Panc1 (cell line): ENCODE measurements at regions not wholly inside any gene's neighbourhood (a gene's known extent, or its start where the extent isn't known, plus 50 kb on each side); places are given as distances from the start of the nearest gene placed in this dataset.

Experiments used
- POLR2AphosphoS5 ChIP-seq: IDR thresholded peaks from 2 replicates; pipeline ENCODE4 v1.6.1; 2012; ENCODE audit warnings: mild to moderate bottlenecking, low read depth, low read length, moderate library complexity
- TF ChIP-seq, protein P1 (sequence below): fragments of 450-650 bp; IDR thresholded peaks from 2 replicates; pipeline ENCODE4 v1.5.1; 2017; ENCODE audit warnings: mild to moderate bottlenecking

DNA sequence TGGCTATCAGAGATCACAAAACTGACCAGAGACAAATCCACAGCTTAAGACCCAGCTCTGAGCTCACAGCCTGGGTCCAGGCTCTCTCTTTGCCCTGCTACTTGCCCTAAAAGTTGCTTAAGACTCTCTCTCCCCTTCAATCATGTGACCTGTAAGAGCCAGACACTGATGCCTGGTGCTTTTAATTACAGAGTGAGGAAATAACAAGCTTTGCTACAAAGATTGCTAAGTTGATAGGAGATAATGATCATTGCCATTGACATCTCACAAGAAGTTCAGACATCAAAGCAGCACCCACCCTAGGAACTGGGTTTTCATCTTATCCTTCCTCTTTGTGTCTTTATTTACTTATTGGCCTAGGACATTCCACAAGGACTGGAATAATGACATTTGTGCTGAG lies 125.9 kb upstream of the CD93 start:
- TF ChIP-seq, protein P1, sequence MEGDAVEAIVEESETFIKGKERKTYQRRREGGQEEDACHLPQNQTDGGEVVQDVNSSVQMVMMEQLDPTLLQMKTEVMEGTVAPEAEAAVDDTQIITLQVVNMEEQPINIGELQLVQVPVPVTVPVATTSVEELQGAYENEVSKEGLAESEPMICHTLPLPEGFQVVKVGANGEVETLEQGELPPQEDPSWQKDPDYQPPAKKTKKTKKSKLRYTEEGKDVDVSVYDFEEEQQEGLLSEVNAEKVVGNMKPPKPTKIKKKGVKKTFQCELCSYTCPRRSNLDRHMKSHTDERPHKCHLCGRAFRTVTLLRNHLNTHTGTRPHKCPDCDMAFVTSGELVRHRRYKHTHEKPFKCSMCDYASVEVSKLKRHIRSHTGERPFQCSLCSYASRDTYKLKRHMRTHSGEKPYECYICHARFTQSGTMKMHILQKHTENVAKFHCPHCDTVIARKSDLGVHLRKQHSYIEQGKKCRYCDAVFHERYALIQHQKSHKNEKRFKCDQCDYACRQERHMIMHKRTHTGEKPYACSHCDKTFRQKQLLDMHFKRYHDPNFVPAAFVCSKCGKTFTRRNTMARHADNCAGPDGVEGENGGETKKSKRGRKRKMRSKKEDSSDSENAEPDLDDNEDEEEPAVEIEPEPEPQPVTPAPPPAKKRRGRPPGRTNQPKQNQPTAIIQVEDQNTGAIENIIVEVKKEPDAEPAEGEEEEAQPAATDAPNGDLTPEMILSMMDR = no peak
- TF ChIP-seq POLR2AphosphoS5 = no peak
